Transverse colon (tissue), 4 donors: ENCODE measurements at regions not wholly inside any gene's neighbourhood (a gene's known extent, or its start where the extent isn't known, plus 50 kb on each side); places are given as distances from the start of the nearest gene placed in this dataset.

Experiments used
- DNase-seq: peaks from one replicate; pipeline ENCODE4 v3.0.0-alpha.2; 2019
- H3K27ac ChIP-seq, 4 donors: fragments of 200-600 bp; sonication (generic); 2 replicates each; pipeline ENCODE4 v1.5.1; 2016 to 2018; ENCODE audit warnings: inconsistent platforms in 4 of 4
- H3K27me3 ChIP-seq: fragments of 200-600 bp; sonication (generic); 2 replicates; pipeline ENCODE4 v1.5.1; 2017; ENCODE audit warnings: inconsistent platforms
- H3K36me3 ChIP-seq, 4 donors: fragments of 200-600 bp; sonication (generic); 2 replicates each; pipeline ENCODE4 v1.5.1; 2017 to 2019; ENCODE audit warnings: inconsistent platforms in 4 of 4
- H3K4me1 ChIP-seq, 4 donors: fragments of 200-600 bp; sonication (generic); 2 replicates each; pipeline ENCODE4 v1.5.1; 2017 to 2020; ENCODE audit warnings: inconsistent platforms in 4 of 4
- H3K4me3 ChIP-seq, 4 donors: fragments of 200-600 bp; sonication (generic); 1 replicate in 1 of 4; 2 replicates in 3 of 4; pipeline versions ENCODE4 v1.5.1 to v1.6.1; 2017 to 2019; ENCODE audit warnings: inconsistent platforms in 4 of 4
- H3K9me3 ChIP-seq, 2 donors: fragments of 200-600 bp; sonication (generic); 2 replicates each; pipeline ENCODE4 v1.5.1; 2017 to 2019; ENCODE audit warnings: inconsistent platforms in 2 of 2
- CTCF ChIP-seq, 5 experiments: fragments of 200-600 bp in 3 of 5; fragments of 450-650 bp in 2 of 5; sonication (generic) in 3 of 5; IDR thresholded peaks; 1 replicate in 2 of 5; 2 replicates in 3 of 5; pipeline ENCODE4 v1.5.1; 2016 to 2017; ENCODE audit warnings: antibody characterized with exemption in 5 of 5, inconsistent platforms in 3 of 5, mild to moderate bottlenecking in 2 of 5, moderate library complexity in 1 of 5
- EP300 ChIP-seq: sonication (generic); formaldehyde crosslinking; IDR thresholded peaks from one replicate; pipeline ENCODE4 v1.6.1; 2017; ENCODE audit warnings: antibody characterized with exemption, low read depth
- POLR2A ChIP-seq: fragments of 450-650 bp; IDR thresholded peaks from one replicate; pipeline ENCODE4 v1.6.1; 2016; ENCODE audit warnings: antibody characterized with exemption, mild to moderate bottlenecking, moderate library complexity
- POLR2AphosphoS5 ChIP-seq, 3 donors: sonication (generic); formaldehyde crosslinking; IDR thresholded peaks; one replicate each; pipeline ENCODE4 v1.6.1; 2016; ENCODE audit warnings: antibody characterized with exemption in 3 of 3
- WGBS, 2 donors: methylation state at CpG; one replicate each; pipeline ENCODE4 v1.1.5; 2018; ENCODE audit warnings: low coverage in 1 of 2; 5-methylcytosine and 5-hydroxymethylcytosine counted together
- in situ Hi-C, 4 donors: fragments of 200-750 bp; cut with MboI; loops; one replicate each; pipeline versions ENCODE4 v1.15.0 to v1.15.1; 2017; ENCODE audit warnings: low sequenced_read_pairs in 3 of 4, low pct_ligation_motif_present in 1 of 4, low pct_unique_long_range_greater_than_20kb in 1 of 4
- intact Hi-C: fragments of 100-400 bp; cut with DNase I; formaldehyde crosslinking; loops from one replicate; pipeline ENCODE4 v1.15.1; 2023; ENCODE audit warnings: low total_unique reads

DNA sequence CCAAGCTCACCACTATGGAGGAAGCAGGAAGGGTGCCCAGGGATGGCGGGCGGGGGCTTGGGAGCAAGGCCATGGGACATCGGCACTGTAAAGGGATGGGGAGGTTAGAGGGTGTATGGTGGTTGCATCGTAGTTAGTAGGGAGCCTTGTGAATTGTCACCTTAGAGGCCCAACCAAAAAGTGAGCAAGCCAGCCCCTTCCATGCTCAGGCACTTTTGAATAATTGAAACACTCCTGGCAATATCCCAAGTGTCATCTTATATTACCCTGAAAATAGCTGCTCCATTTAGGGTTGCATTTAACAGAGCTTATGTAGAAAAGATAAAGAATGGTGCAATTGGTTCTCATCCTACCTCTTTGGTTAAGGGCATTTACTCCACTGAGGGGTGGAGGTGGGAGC, 169.2 kb downstream of the SAMD5 start:
- no peak overlapping the region for H3K27ac ChIP-seq
- no peak overlapping the region for H3K4me3 ChIP-seq
- TF ChIP-seq POLR2A (no peak), POLR2AphosphoS5 (IDR thresholded peaks at IDR 0.05) (no peak), CTCF (IDR thresholded peaks at IDR 0.05) (no peak), EP300 (no peak)
- no peak for DNase-seq
- no peaks in the 10 kb centered on the region for H3K36me3 ChIP-seq
- no peaks in the 10 kb centered on the region for H3K9me3 ChIP-seq
- in situ Hi-C loops (no loop called here), intact Hi-C loops (no loop called here)
- H3K27me3 ChIP-seq, result no peaks in the 10 kb centered on the region
- WGBS, 2 donors, result 67 to 75% methylated on average over 4 of the region's 4 CpGs
- no peaks in the 10 kb centered on the region for H3K4me1 ChIP-seq

DNA sequence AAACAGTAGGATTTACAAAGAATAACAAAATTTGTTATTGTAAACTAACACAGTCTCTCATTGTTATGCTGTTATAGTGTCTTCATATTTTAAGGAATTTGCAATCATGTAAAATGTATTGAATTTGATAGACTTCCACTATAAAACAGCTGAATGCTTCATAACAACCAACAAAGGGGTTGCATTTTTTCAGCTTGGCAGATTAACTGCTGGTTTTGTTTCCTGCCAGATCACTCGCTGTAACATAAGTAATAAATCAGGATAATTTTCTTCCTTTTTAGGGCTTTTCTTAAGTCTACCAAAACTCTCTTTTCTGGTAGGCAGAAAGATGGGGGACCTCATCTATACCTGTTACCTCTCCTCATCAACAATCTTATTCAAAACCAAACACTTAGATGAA, 169.8 kb downstream of the SAMD5 start:
- intact Hi-C loops, result no loop called here
- no peak overlapping the region for H3K4me3 ChIP-seq
- TF ChIP-seq EP300 (no peak), POLR2A (no peak), POLR2AphosphoS5 (IDR thresholded peaks at IDR 0.05) (no peak), CTCF (IDR thresholded peaks at IDR 0.05) (no peak)

GRCh38 chr6:147684906-147685305, 176.4 kb downstream of the SAMD5 start:
- no peaks in the 10 kb centered on the region for H3K4me1 ChIP-seq
- intact Hi-C loops (no loop called here), in situ Hi-C loops (no loop called here)
- no peak overlapping the region for H3K27ac ChIP-seq
- no peaks in the 10 kb centered on the region for H3K36me3 ChIP-seq
- H3K4me3 ChIP-seq, result no peak overlapping the region
- no peaks in the 10 kb centered on the region for H3K27me3 ChIP-seq
- no peak for DNase-seq
- 94 to 100% methylated on average over 4 of the region's 4 CpGs for WGBS, 2 donors
- no peaks in the 10 kb centered on the region for H3K9me3 ChIP-seq
- TF ChIP-seq POLR2AphosphoS5 (IDR thresholded peaks at IDR 0.05) (no peak), EP300 (no peak), CTCF (IDR thresholded peaks at IDR 0.05) (no peak), POLR2A (no peak)

More for the DNA sequence above, 169.8 kb downstream of the SAMD5 start:
- Histone ChIP-seq H3K27me3 (no peaks in the 10 kb centered on the region), H3K27ac (no peak overlapping the region), H3K36me3 (no peaks in the 10 kb centered on the region), H3K4me1 (no peaks in the 10 kb centered on the region), H3K9me3 (no peaks in the 10 kb centered on the region)
- no peak for DNase-seq
- 50 to 60% methylated on average over 1 of the region's 1 CpG for WGBS, 2 donors
- in situ Hi-C loops, result no loop called here

DNA sequence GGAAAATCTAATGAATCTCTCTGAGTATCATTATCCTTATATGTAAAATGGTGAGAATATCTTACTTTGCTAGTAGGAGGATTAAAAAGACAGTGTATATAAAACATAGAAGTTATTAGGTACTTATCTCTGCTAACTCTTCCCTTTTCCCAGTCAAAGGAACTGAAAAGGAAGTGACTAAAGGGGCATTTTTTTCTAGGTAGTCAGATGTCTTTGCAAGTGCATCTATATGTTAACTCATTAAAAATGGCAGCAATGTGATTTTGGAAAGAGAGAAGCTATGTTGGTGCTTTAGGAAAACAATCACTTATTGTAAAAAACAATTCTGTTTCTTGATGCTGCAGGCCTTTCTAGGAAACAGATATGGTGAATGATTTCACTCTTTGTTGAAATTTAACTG, 180.9 kb downstream of the SAMD5 start:
- Histone ChIP-seq H3K27ac (no peak overlapping the region), H3K36me3 (no peaks in the 10 kb centered on the region), H3K4me1 (no peaks in the 10 kb centered on the region), H3K27me3 (no peaks in the 10 kb centered on the region), H3K9me3 (no peaks in the 10 kb centered on the region), H3K4me3 (no peak overlapping the region)
- in situ Hi-C loops (no loop called here), intact Hi-C loops (no loop called here)
- no peak for TF ChIP-seq POLR2A
- TF ChIP-seq CTCF (IDR thresholded peaks at IDR 0.05), result no peak
- no peak for DNase-seq
